Liver (tissue), 8 donors: ENCODE measurements at regions not wholly inside any gene's neighbourhood (a gene's known extent, or its start where the extent isn't known, plus 50 kb on each side); places are given as distances from the start of the nearest gene placed in this dataset.

ENCODE experiments used
- DNase-seq: peaks from one replicate; pipeline ENCODE4 v3.0.0-alpha.2; 2017; ENCODE audit warnings: low spot score
- H3K27ac ChIP-seq, 2 donors: one replicate each; pipeline ENCODE4 v1.7.0; 2013; ENCODE audit warnings: inconsistent platforms in 2 of 2, low read length in 2 of 2, control low read depth in 1 of 2, low read depth in 1 of 2, mild to moderate bottlenecking in 1 of 2
- H3K27me3 ChIP-seq, 4 donors: one replicate each; pipeline versions ENCODE4 v1.6.1 to v1.7.0; 2013; ENCODE audit warnings: low read length in 3 of 4, inconsistent platforms in 1 of 4, mild to moderate bottlenecking in 1 of 4, moderate library complexity in 1 of 4; ENCODE audit not compliant: control insufficient read depth in 4 of 4, insufficient read depth in 4 of 4
- H3K36me3 ChIP-seq, 4 donors: one replicate each; pipeline versions ENCODE4 v1.6.1 to v1.7.0; 2013; ENCODE audit warnings: low read length in 3 of 4, mild to moderate bottlenecking in 3 of 4, low read depth in 1 of 4, moderate library complexity in 1 of 4; ENCODE audit not compliant: control insufficient read depth in 4 of 4, insufficient read depth in 3 of 4
- H3K4me1 ChIP-seq, 4 donors: one replicate each; pipeline versions ENCODE4 v1.6.1 to v1.7.0; 2013; ENCODE audit warnings: low read length in 3 of 4, mild to moderate bottlenecking in 3 of 4, moderate library complexity in 1 of 4; ENCODE audit not compliant: control insufficient read depth in 4 of 4, insufficient read depth in 4 of 4
- H3K4me3 ChIP-seq, 3 donors: one replicate each; pipeline versions ENCODE4 v1.6.1 to v1.7.0; 2013; ENCODE audit warnings: low read length in 3 of 3, control low read depth in 1 of 3, low read depth in 1 of 3, mild to moderate bottlenecking in 1 of 3
- H3K9ac ChIP-seq, 2 donors: one replicate each; pipeline ENCODE4 v1.7.0; 2013; ENCODE audit warnings: low read length in 2 of 2, mild to moderate bottlenecking in 2 of 2, moderate library complexity in 2 of 2, control low read depth in 1 of 2, low read depth in 1 of 2
- H3K9me3 ChIP-seq, 4 donors: one replicate each; pipeline versions ENCODE4 v1.6.1 to v1.7.0; 2013; ENCODE audit warnings: low read length in 3 of 4; ENCODE audit not compliant: control insufficient read depth in 4 of 4
- EGR1 ChIP-seq, 2 donors: IDR thresholded peaks; 2 replicates each; pipeline ENCODE4 v1.6.1; 2016 to 2018; ENCODE audit warnings: antibody characterized with exemption in 2 of 2, low read depth in 2 of 2
- FOXA1 ChIP-seq: IDR thresholded peaks from 2 replicates; pipeline ENCODE4 v1.6.1; 2016; ENCODE audit warnings: antibody characterized with exemption
- FOXA2 ChIP-seq: IDR thresholded peaks from 2 replicates; pipeline ENCODE4 v1.6.1; 2016; ENCODE audit warnings: antibody characterized with exemption
- GABPA ChIP-seq, 2 donors: IDR thresholded peaks in 1 of 2; conservative IDR thresholded peaks in 1 of 2; 2 replicates each; pipeline ENCODE4 v1.6.1; 2016; ENCODE audit warnings: antibody characterized with exemption in 2 of 2, mild to moderate bottlenecking in 1 of 2, moderate library complexity in 1 of 2
- HNF4A ChIP-seq, 2 donors: conservative IDR thresholded peaks; 2 replicates each; pipeline ENCODE4 v1.6.1; 2016; ENCODE audit warnings: antibody characterized with exemption in 2 of 2, mild to moderate bottlenecking in 2 of 2
- HNF4G ChIP-seq: IDR thresholded peaks from 2 replicates; pipeline ENCODE4 v1.6.1; 2016; ENCODE audit warnings: antibody characterized with exemption
- JUND ChIP-seq, 2 donors: IDR thresholded peaks; 2 replicates each; pipeline ENCODE4 v1.6.1; 2016; ENCODE audit warnings: antibody characterized with exemption in 2 of 2
- MAX ChIP-seq: IDR thresholded peaks from 2 replicates; pipeline ENCODE4 v1.6.1; 2016; ENCODE audit warnings: antibody characterized with exemption
- NR2F2 ChIP-seq: IDR thresholded peaks from 2 replicates; pipeline ENCODE4 v1.6.1; 2016; ENCODE audit warnings: antibody characterized with exemption
- RAD21 ChIP-seq, 2 donors: IDR thresholded peaks; 2 replicates each; pipeline ENCODE4 v1.6.1; 2016; ENCODE audit warnings: antibody characterized with exemption in 2 of 2, mild to moderate bottlenecking in 2 of 2
- REST ChIP-seq: IDR thresholded peaks from 2 replicates; pipeline ENCODE4 v1.6.1; 2016; ENCODE audit warnings: antibody characterized with exemption, mild to moderate bottlenecking
- RXRA ChIP-seq, 2 donors: IDR thresholded peaks; 2 replicates each; pipeline ENCODE4 v1.6.1; 2017 to 2018; ENCODE audit warnings: antibody characterized with exemption in 2 of 2, mild to moderate bottlenecking in 1 of 2
- SP1 ChIP-seq: IDR thresholded peaks from 2 replicates; pipeline ENCODE4 v1.6.1; 2018; ENCODE audit warnings: antibody characterized with exemption, mild to moderate bottlenecking
- TAF1 ChIP-seq: conservative IDR thresholded peaks from 2 replicates; pipeline ENCODE4 v1.6.1; 2016; ENCODE audit warnings: antibody characterized with exemption, mild to moderate bottlenecking
- YY1 ChIP-seq: IDR thresholded peaks from 2 replicates; pipeline ENCODE4 v1.6.1; 2016; ENCODE audit warnings: antibody characterized with exemption, mild to moderate bottlenecking
- ZBTB33 ChIP-seq: IDR thresholded peaks from 2 replicates; pipeline ENCODE4 v1.6.1; 2016; ENCODE audit warnings: antibody characterized with exemption
- WGBS: extraction: QIAGEN DNeasy Blood & Tissue Kit; methylation state at CpG from one replicate; pipeline ENCODE4 v1.1.7; 2013; 5-methylcytosine and 5-hydroxymethylcytosine counted together
- TF ChIP-seq, protein P1 (sequence below): IDR thresholded peaks from 2 replicates; pipeline ENCODE4 v1.6.1; 2016; ENCODE audit warnings: antibody characterized with exemption
- TF ChIP-seq, protein P2 (sequence below): fragments of 150-350 bp; IDR thresholded peaks from 2 replicates; pipeline ENCODE4 v1.5.1; 2017; ENCODE audit warnings: improper control_type of control experiment, low read depth, low read length; ENCODE audit not compliant: missing input control
- donor health status: healthy.
- donor health status: healthy.
- donor health status: healthy.
- donor health status: healthy.
- donor health status: healthy.

DNA sequence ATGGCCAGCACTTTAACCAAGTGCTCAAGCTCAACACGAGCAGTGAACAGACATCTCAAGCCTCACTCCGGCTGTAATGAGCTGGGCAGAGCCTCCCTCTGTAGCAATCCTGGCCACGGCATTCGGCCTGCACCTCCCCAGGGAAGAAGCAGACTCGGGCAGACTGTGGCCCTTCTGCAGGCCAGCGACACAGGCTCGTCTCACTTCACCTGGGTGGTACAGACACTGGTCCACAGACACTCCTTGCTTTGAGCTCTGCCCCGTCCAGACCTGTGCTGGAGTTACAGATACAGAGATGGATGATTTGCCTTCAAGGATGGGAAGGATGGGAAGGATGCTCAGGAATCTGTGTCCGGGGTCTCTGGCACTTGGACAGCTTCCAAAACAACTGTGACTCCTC is 300.9 kb downstream of the PREX1 start:
- Histone ChIP-seq H3K4me3 (no peak overlapping the region), H3K9me3 (peaks cover 0 to 1% (median 0%) of the 10 kb centered on the region in 4 donors), H3K36me3 (no peaks in the 10 kb centered on the region), H3K27me3 (peaks cover 0 to 14% (median under 1%) of the 10 kb centered on the region in 4 donors), H3K9ac (no peak overlapping the region), H3K4me1 (no peaks in the 10 kb centered on the region), H3K27ac (no peak overlapping the region)
- TF ChIP-seq, protein P1, sequence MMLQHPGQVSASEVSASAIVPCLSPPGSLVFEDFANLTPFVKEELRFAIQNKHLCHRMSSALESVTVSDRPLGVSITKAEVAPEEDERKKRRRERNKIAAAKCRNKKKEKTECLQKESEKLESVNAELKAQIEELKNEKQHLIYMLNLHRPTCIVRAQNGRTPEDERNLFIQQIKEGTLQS: no peak
- TF ChIP-seq YY1 (no peak), HNF4G (no peak), FOXA2 (no peak), RAD21 (IDR thresholded peaks at IDR 0.05) (no peak)
- TF ChIP-seq, protein P2, sequence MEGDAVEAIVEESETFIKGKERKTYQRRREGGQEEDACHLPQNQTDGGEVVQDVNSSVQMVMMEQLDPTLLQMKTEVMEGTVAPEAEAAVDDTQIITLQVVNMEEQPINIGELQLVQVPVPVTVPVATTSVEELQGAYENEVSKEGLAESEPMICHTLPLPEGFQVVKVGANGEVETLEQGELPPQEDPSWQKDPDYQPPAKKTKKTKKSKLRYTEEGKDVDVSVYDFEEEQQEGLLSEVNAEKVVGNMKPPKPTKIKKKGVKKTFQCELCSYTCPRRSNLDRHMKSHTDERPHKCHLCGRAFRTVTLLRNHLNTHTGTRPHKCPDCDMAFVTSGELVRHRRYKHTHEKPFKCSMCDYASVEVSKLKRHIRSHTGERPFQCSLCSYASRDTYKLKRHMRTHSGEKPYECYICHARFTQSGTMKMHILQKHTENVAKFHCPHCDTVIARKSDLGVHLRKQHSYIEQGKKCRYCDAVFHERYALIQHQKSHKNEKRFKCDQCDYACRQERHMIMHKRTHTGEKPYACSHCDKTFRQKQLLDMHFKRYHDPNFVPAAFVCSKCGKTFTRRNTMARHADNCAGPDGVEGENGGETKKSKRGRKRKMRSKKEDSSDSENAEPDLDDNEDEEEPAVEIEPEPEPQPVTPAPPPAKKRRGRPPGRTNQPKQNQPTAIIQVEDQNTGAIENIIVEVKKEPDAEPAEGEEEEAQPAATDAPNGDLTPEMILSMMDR: no peak
- DNase-seq: no peak
- WGBS: 69% methylated on average over 9 of the region's 9 CpGs

DNA sequence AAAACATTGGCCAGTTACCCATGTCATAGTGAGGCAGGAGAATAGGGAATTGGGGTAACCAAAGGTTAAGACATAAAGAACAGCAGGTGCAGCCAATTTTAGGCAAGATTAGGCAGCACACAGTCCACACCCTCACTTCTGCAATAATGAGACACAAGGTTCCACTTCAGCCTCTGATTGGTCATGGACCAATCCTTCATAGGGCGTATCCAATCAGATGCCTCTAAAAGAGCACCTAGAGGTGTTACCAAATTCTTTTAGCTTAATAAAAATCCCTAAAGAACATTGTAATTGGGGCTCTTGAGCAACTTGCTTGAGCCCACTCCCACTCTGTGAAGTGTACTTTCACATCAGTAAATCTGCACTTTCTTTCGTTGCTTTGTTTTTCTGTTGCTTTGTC is 302.4 kb downstream of the PREX1 start:
- Histone ChIP-seq H3K9ac (no peak overlapping the region), H3K27ac (no peak overlapping the region), H3K27me3 (peaks cover 0 to 11% (median under 1%) of the 10 kb centered on the region in 4 donors), H3K36me3 (no peaks in the 10 kb centered on the region), H3K9me3 (peaks cover 0 to 1% (median 0%) of the 10 kb centered on the region in 4 donors), H3K4me3 (no peak overlapping the region), H3K4me1 (no peaks in the 10 kb centered on the region)
- TF ChIP-seq MAX (no peak), TAF1 (no peak), RAD21 (IDR thresholded peaks at IDR 0.05) (no peak), JUND (IDR thresholded peaks at IDR 0.05) (no peak), FOXA2 (no peak), GABPA (IDR thresholded peaks at IDR 0.05 in 1 of 2, conservative IDR thresholded peaks at IDR 0.05 in 1 of 2) (no peak), REST (no peak), NR2F2 (no peak), FOXA1 (no peak), ZBTB33 (no peak), SP1 (no peak), HNF4G (no peak), EGR1 (IDR thresholded peaks at IDR 0.05; ENCODE audit: low read depth in 2 of 2) (no peak), YY1 (no peak), HNF4A (conservative IDR thresholded peaks at IDR 0.05) (no peak), RXRA (IDR thresholded peaks at IDR 0.05) (no peak)
- TF ChIP-seq, protein P2: no peak
- TF ChIP-seq, protein P1: no peak
- 82% methylated on average over 2 of the region's 2 CpGs for WGBS
- DNase-seq: no peak
